Kidney (tissue), 13 donors: ENCODE measurements at regions not wholly inside any gene's neighbourhood (a gene's known extent, or its start where the extent isn't known, plus 50 kb on each side); places are given as distances from the start of the nearest gene placed in this dataset.

ENCODE experiments used
- DNase-seq, 5 donors: peaks; one replicate each; pipeline ENCODE4 v3.0.0-alpha.2; 2013 to 2020
- FAIRE-seq: peaks from 2 replicates; lab custom pipeline; 2012; peaks lifted over from hg19 to GRCh38; lab: Jason Lieb, UNC
- H3K27ac ChIP-seq, 2 donors: one replicate each; pipeline ENCODE4 v1.7.0; 2013; ENCODE audit warnings: low read depth in 2 of 2, low read length in 2 of 2, inconsistent platforms in 1 of 2
- H3K27me3 ChIP-seq: one replicate; pipeline ENCODE4 v1.7.1; 2013; ENCODE audit warnings: low read length, inconsistent platforms; ENCODE audit not compliant: control insufficient read depth, insufficient read depth
- H3K36me3 ChIP-seq, 3 donors: one replicate each; pipeline versions ENCODE4 v1.7.0 to v1.7.1; 2013; ENCODE audit warnings: low read length in 3 of 3, control low read depth in 1 of 3, inconsistent platforms in 1 of 3; ENCODE audit not compliant: insufficient read depth in 3 of 3, control insufficient read depth in 2 of 3
- H3K4me1 ChIP-seq, 3 donors: one replicate each; pipeline versions ENCODE4 v1.7.0 to v1.7.1; 2013; ENCODE audit warnings: low read length in 3 of 3, inconsistent platforms in 1 of 3, low read depth in 1 of 3; ENCODE audit not compliant: control insufficient read depth in 2 of 3, insufficient read depth in 2 of 3
- H3K4me3 ChIP-seq, 3 donors: one replicate each; pipeline versions ENCODE4 v1.7.0 to v1.8.1; 2013; ENCODE audit warnings: low read length in 3 of 3, control low read depth in 1 of 3, inconsistent platforms in 1 of 3
- H3K9ac ChIP-seq, 3 donors: one replicate each; pipeline versions ENCODE4 v1.7.0 to v1.7.1; 2013; ENCODE audit warnings: low read length in 3 of 3, control low read depth in 1 of 3, inconsistent platforms in 1 of 3
- H3K9me3 ChIP-seq, 3 donors: one replicate each; pipeline versions ENCODE4 v1.7.0 to v1.7.1; 2013; ENCODE audit warnings: low read length in 3 of 3, control low read depth in 1 of 3, inconsistent platforms in 1 of 3; ENCODE audit not compliant: control insufficient read depth in 2 of 3, insufficient read depth in 1 of 3
- intact Hi-C: fragments of 100-400 bp; cut with DNase I; formaldehyde crosslinking; loops from one replicate; pipeline ENCODE4 v1.11.1; 2022
- TF ChIP-seq, protein P1 (sequence below): IDR thresholded peaks from 3 replicates; pipeline ENCODE4 v1.5.1; 2012; ENCODE audit warnings: mild to moderate bottlenecking, moderate library complexity, borderline replicate concordance; ENCODE audit not compliant: insufficient read depth; ENCODE audit errors: extremely low read depth
- donor health status: control.
- donor health status: control.
- donor health status: control.
- donor health status: control.
- donor health status: control.
- donor health status: DM: yes; HTN: yes; CAD: no.
- donor health status: Normal renal cell carcinoma (clear cell type).

DNA sequence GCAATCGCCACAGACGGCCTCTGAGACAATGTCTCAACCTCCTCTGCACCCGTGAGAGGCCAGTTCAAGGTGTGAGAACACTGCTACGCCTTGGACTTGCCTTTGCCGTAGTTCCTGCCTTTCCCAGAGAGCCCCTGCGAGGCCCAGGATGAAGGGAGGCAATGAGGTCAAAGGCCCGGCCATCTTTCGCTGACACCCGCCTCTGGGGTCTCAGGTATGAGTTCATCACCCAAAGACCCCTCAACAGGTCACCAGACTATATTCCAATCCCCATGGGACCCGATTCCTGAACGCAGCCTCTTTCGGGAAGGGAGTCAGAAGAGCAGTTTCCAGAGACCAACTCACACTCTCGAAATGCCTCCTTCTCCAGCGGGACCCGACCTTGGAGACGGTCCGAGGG is 573.5 kb downstream of the KCNJ18 start:
- peaks cover 0 to 3% (median 0%) of the 10 kb centered on the region in 3 donors for H3K9me3 ChIP-seq
- no peak overlapping the region for H3K9ac ChIP-seq
- intact Hi-C loops, result no loop called here
- FAIRE-seq (no peak), DNase-seq (no peak)
- H3K27ac ChIP-seq, result no peak overlapping the region
- no peaks in the 10 kb centered on the region for H3K27me3 ChIP-seq
- no peaks in the 10 kb centered on the region for H3K36me3 ChIP-seq
- TF ChIP-seq, protein P1, sequence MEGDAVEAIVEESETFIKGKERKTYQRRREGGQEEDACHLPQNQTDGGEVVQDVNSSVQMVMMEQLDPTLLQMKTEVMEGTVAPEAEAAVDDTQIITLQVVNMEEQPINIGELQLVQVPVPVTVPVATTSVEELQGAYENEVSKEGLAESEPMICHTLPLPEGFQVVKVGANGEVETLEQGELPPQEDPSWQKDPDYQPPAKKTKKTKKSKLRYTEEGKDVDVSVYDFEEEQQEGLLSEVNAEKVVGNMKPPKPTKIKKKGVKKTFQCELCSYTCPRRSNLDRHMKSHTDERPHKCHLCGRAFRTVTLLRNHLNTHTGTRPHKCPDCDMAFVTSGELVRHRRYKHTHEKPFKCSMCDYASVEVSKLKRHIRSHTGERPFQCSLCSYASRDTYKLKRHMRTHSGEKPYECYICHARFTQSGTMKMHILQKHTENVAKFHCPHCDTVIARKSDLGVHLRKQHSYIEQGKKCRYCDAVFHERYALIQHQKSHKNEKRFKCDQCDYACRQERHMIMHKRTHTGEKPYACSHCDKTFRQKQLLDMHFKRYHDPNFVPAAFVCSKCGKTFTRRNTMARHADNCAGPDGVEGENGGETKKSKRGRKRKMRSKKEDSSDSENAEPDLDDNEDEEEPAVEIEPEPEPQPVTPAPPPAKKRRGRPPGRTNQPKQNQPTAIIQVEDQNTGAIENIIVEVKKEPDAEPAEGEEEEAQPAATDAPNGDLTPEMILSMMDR, result no peak
- no peak overlapping the region for H3K4me3 ChIP-seq
- no peaks in the 10 kb centered on the region for H3K4me1 ChIP-seq

DNA sequence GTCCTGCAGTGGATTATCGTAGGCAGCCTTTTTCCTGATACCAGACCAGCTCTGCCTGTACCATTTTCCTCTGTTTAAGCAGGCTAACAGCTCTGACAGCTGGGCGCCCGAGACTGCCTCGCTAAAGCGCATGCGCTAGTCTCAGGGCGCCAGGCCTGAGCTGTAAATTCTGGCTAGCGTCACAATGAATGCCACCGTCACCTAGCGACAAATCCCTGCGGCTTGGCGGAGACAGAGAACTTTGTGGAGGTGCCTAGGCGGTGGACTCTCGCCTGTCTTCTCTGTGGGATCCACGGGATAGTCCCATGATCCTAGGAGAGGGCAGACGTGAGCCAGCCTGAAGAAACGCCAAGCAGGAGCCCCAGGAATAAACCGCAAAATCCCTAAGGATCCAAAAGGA is 573.9 kb downstream of the KCNJ18 start:
- Histone ChIP-seq H3K4me1 (no peaks in the 10 kb centered on the region), H3K4me3 (no peak overlapping the region), H3K36me3 (no peaks in the 10 kb centered on the region), H3K27ac (no peak overlapping the region), H3K27me3 (no peaks in the 10 kb centered on the region), H3K9ac (no peak overlapping the region), H3K9me3 (peaks cover 0 to 3% (median 0%) of the 10 kb centered on the region in 3 donors)
- DNase-seq, result no peak
- intact Hi-C loops, result no loop called here
- TF ChIP-seq, protein P1, result no peak
- FAIRE-seq, result no peak

DNA sequence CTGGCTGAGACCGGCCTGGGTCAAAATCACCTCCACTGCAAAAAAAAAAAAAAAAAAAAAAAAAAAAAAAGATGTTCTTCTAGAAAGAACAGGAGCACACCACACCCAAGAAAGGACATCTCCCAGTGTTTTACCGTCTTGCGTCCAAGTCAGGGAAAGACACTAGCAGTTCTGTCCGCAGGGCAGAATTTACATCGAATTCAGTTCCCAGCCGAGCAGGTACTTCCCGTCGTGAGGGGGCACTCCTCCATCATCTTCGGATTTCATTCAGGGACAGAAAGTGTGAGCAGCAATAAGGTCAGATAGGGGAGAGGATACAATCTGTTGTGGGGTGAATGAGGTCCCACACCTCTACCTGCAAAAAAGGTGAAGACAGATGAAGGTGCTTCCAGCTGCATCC is 574.7 kb downstream of the KCNJ18 start:
- intact Hi-C loops, result no loop called here
- FAIRE-seq, result no peak

More for the DNA sequence above, 574.7 kb downstream of the KCNJ18 start:
- Histone ChIP-seq H3K4me1 (no peaks in the 10 kb centered on the region), H3K9ac (no peak overlapping the region), H3K4me3 (no peak overlapping the region), H3K27me3 (no peaks in the 10 kb centered on the region), H3K27ac (no peak overlapping the region), H3K36me3 (no peaks in the 10 kb centered on the region), H3K9me3 (peaks cover 0 to 3% (median 0%) of the 10 kb centered on the region in 3 donors)
- DNase-seq, result no peak
- TF ChIP-seq, protein P1, result no peak
